ENCODE measurements at regions not wholly inside any gene's neighbourhood (a gene's known extent, or its start where the extent isn't known, plus 50 kb on each side); places are given as distances from the start of the nearest gene placed in this dataset.

- FAIRE-seq = no peak
Measured at GRCh38 chr1:65486613-65487012, 66.1 kb downstream of the LEPR start.

- no peak for FAIRE-seq
Measured at GRCh38 chr1:65489481-65489880, 69.0 kb downstream of the LEPR start.

- no peak for FAIRE-seq
Measured at GRCh38 chr1:65490231-65491009, 70.0 kb downstream of the LEPR start.

- no peak for FAIRE-seq
Measured at GRCh38 chr1:65491472-65491871, 71.0 kb downstream of the LEPR start.

GRCh38 chr1:65493802-65494201, 73.3 kb downstream of the LEPR start:
- FAIRE-seq = no peak

- no peak for FAIRE-seq
Measured at GRCh38 chr1:65494671-65495070, 74.2 kb downstream of the LEPR start.

- no peak for FAIRE-seq
Measured at GRCh38 chr1:65495137-65495536, 74.7 kb downstream of the LEPR start.

GRCh38 chr1:65497256-65497830, 76.9 kb downstream of the LEPR start:
- FAIRE-seq = no peak

- no peak for FAIRE-seq
Measured at GRCh38 chr1:65503427-65503826, 83.0 kb downstream of the LEPR start.

- FAIRE-seq = no peak
Measured at GRCh38 chr1:65504263-65504662, 83.8 kb downstream of the LEPR start.

- FAIRE-seq = no peak
Measured at GRCh38 chr1:65505547-65506300, 85.3 kb downstream of the LEPR start.

GRCh38 chr1:65508051-65508450, 87.6 kb downstream of the LEPR start:
- FAIRE-seq = no peak

- FAIRE-seq = no peak
Measured at GRCh38 chr1:65509912-65510680, 89.6 kb downstream of the LEPR start.

- no peak for FAIRE-seq
Measured at GRCh38 chr1:65510961-65511360, 90.5 kb downstream of the LEPR start.

- no peak for FAIRE-seq
Measured at GRCh38 chr1:65512383-65512782, 91.9 kb downstream of the LEPR start.

GRCh38 chr1:65512967-65513780, 92.7 kb downstream of the LEPR start:
- FAIRE-seq = no peak

GRCh38 chr1:65514041-65514440, 93.6 kb downstream of the LEPR start:
- no peak for FAIRE-seq

- FAIRE-seq = no peak
Measured at GRCh38 chr1:65524931-65525265, 104.4 kb downstream of the LEPR start.

- no peak for FAIRE-seq
Measured at GRCh38 chr1:65525266-65526048, 105.0 kb downstream of the LEPR start.

- FAIRE-seq = no peak
Measured at GRCh38 chr1:65526049-65526556, 105.6 kb downstream of the LEPR start.

GRCh38 chr1:65527190-65527589, 106.7 kb downstream of the LEPR start:
- FAIRE-seq = no peak

All from colon (tissue), 2 donors.